Muscle of back (tissue), 3 donors: ENCODE measurements at regions not wholly inside any gene's neighbourhood (a gene's known extent, or its start where the extent isn't known, plus 50 kb on each side); places are given as distances from the start of the nearest gene placed in this dataset.
A peak's percentile ranks its signal among the peaks of the same experiment; 100 is the strongest.

Source experiments
- DNase-seq, 3 donors: peaks; one replicate each; pipeline versions ENCODE4 v3.0.0 to v3.0.0-alpha.2; 2013

DNA sequence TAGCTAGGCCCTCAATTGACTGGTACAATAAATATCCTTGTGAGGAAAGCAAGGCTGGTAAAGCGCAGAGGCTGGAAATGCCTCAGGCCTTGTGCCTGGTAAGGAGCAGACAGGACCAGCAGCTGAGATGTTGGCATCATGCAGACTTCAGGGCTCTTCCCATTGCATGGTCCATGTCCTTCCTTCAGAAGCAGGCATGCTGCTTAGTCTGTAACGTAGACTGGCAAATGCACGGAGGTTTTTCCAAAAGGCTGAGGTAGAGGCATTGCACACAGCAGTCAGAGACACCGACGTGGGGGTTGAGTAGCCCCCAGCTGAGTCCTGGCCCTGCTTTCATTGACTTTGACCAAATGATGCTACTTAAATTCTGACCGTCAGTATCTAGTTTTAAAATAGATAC is 87.1 kb downstream of the ADRB2 start:
- no peak for DNase-seq

DNA sequence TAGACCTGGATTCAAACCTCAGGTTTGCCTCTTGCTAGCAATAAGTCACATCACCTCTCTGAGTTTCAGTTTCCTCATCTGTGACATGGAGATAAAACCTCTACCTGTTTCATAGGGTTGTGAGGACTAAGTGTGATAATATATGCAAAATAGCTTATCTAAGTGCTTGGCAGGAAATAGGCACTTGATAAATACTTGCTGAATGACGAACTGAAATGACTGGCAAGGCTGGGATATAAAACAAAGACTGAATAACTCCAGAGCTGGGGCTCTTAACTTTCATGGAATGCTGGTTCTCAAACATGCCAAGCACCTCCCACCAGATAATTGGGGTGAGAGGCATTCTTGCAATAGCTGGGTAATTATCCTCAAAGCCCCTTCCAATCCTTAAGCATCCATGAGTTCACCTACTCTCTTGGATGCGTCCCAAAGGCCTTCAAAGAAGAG is 87.6 kb downstream of the ADRB2 start:
- peak in 1 of 3 donors; percentile 88 for DNase-seq

DNA sequence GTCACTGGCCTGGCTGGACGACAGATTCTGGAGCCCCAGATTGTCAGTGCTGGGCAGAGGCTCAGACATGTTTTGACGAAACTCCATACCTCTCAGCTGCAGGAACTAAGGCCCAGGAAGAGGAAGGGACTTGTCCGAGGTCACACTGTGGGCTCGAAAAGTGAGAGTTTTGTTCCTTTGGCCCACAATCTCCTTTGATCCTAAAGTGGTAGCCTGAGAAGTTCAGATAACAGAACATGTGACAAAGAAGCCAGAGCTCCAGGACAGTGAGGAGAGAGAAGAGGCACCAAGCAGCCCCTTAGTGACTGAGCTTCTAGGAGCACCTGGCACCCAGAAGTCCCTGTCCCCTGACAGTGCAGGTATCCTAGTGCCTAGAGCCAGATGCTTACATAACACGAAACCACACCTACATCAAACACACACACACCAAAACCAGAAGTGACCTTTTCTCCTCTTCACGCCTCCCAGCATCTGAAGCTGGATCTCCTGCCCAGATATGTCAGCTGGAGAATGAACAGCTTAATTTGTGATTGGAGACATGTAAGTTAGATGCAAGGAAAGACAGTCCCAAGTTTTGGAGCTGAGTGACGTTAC is 88.9 kb downstream of the ADRB2 start:
- no peak for DNase-seq

DNA sequence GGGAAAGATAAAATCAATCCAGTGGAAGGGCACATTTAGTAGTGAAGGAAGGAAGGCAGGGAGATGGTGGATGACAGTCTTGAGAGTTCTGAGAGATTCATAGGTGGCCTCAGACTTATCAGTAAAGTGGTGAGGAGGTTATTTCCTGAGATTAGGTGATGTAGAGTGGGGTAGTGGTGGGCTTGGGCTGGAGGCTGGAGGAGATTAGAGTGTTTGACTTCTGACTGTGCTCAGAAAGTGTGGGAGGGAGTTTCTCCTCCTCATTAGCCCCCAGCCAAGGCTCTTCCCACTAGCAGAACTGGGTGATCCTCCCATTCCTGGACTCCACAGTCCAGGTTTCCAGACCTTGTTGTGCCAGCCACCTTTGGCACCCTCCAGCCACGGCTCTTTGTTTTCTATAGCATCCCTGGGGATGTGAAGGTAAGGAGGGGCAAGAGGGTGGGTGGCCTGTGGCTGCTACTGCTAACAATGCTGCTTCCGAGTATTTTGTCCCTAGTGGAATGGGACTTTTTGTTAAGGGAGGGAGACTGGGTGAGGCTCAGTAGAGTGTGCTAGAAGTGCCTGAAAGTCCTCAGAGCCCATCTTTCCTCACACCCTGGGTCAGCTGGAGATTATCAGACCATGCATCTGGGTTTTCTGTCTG is 94.4 kb downstream of the ADRB2 start:
- DNase-seq = no peak

GRCh38 chr5:148921350-148921749 is 94.9 kb downstream of the ADRB2 start:
- DNase-seq = no peak

DNA sequence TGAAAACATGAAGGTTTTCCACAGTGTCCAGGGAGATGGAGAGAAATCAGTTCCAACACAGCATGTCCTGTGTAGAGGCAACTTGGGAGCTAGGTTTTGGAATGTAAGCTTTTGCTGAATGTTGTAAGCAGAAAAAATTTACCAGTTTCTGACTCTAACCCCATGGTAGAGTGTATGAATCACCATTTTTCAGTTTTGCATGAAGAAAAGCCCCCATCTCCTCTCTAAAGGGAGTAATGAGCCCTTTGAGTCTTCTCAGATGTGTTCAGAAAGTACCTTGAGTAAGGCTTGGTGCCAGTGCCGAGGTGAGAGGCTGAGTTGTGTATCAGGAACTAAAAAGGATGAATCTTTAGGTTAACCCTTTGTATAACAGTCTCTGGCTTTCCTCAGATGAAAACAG is 96.2 kb downstream of the ADRB2 start:
- no peak for DNase-seq

GRCh38 chr5:148923023-148923422 is 96.6 kb downstream of the ADRB2 start:
- DNase-seq = no peak

GRCh38 chr5:148924817-148925216 is 98.4 kb downstream of the ADRB2 start:
- no peak for DNase-seq

- DNase-seq = no peak
These were observed 99.8 kb downstream of the ADRB2 start for GRCh38 chr5:148926207-148926606.

- no peak for DNase-seq
These were observed 101.0 kb downstream of the ADRB2 start for GRCh38 chr5:148927307-148927946.

DNA sequence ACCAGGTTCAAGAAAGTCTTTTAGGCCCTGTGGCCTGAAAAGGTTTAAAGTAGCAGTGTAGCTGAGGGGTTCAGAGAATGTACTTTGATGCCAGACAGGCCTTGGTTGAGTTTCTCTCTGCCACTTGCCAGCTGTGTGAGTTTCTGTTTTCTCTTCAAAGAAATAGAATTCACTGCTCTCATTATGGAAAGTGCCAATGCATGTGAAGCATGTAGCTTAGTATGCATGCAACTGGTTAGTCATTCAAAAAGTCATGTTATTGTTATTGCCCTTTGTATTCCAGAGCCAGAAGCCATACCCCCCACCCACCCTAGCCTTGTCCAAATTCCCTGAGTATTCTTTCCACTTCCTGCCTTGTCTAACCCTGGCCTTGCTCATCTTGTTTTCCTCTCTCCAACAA is 101.7 kb downstream of the ADRB2 start:
- DNase-seq = no peak

DNA sequence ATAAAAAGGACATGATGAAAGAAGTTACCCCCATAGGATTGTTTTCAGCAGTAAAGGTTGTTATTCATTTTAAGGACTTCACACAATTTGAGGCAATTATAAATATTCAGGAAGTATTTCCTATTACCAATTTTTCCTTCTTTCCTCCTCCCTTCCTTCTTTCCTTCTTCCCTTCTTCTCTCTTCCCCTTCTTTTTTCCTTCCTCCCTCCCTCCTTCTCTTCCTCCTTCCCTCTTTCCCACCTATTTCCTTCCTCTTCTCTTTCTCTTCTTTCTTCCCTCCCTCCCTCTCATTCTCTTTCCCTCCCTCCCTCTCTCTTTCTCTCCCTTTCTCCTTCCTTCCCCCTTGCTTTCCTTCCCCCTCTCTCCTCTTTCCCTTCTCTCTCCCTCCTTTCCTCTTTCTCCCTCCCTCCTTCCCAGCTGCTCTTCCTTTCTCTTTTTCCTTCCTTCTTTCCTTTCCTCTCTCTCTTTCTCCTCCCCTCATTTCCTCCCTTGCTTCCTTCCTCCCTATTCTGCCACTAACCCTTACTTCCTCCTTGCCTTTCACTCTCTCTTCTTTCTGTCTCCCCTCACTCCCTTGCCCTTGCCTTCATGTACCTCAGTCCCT is 105.1 kb downstream of the ADRB2 start:
- no peak for DNase-seq

- DNase-seq = no peak
These were observed 106.0 kb downstream of the ADRB2 start for GRCh38 chr5:148932355-148932935.

DNA sequence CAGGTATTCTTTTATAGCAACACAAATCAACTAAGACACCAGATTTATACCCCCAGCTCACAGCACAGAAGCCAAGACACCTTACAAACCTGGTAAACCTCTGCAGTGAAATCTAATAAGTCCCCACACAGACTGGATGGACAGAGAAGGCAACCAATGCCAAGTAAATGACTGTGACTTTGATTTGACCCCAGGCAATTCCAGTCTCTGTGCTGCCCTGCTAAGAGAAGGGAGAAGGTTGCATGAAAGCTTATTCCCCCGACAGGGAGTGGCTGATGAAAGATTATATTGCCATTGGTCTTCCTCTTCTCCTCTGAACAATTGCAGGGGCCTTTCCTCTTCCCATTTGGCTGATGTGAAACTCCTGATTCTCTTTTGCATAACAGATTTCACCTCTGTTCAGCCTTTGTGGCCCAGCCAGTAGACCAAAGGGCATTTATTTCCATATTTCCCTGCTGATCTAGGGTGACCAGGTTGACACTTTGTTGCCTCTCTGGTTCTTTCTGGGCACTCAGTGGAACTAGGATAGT is 107.6 kb downstream of the ADRB2 start:
- DNase-seq = no peak

DNA sequence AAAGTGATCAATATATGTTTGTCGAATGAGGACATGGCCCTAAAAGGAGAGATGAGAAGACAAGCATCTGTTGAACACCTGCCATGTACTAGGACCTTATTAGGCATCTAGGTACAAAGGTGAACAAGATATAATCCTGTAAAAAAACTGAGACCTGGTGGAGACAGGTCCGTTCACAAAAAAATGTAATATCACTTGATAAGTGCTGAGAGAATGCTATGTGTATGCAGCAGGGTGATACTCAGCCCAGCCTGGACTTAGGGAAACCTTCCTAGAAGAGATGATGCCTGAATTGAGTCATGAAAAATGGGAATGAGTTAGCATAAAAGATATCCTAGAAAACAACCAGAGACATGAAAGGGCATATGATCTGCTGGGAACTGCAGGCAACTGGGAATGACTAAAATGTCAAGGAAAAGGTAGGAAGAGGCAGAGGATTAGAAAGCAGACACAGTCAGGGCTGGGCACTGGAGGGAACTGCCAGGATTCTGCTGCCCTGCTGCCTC is 108.5 kb downstream of the ADRB2 start:
- DNase-seq = no peak

DNA sequence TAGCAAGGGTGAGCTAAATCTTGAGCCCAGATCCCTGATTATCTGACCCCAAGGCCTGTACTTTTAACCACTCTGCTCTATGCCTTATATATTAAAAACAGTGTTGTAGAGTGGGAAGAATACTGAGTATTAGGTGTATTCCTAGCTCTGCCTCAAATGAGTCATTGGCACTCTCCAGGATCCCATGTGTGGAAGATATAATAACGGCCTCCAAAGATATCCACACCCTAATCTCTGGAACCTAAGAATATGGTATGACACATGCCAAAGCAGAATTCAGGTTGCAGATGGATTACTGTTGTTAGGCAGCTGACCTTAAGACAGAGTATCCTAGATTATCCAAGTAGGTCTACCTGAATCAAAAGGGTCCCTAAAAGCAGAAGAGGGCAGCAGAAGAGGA is 110.8 kb downstream of the ADRB2 start:
- no peak for DNase-seq

DNA sequence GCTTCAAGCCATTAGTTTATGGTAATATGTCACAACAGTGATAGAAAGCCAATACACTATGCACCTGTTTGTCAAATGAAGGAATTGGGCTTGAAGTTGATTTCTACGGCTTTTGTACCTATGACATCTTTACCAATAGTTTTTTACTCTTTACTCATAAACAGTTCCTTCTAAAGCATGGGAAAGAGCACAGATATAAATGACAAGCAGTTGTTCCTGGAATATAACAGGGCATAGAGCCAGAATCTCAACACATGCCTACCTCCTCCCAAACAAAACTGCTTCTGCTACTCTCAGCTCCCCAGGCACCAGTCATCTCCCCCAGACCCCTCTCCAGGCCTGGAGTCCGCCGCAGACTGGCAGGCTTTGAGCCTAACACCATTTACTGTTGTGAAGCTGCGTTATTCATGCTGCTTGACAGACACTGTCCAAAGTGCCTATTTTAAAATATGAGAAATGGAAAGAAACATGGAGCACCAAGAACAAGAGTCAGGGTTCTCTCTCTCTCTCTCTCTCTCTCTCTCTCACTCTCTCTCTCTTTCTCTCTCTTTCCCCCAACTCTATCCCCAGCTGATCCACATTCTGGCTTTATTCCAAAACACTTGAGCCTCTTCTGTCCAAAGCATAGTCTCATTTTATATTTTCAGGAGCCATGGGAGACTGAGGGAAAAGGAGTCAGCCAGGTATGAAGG is 111.6 kb downstream of the ADRB2 start:
- DNase-seq = no peak

GRCh38 chr5:148938522-148938882 is 112.1 kb downstream of the ADRB2 start:
- DNase-seq = no peak

DNA sequence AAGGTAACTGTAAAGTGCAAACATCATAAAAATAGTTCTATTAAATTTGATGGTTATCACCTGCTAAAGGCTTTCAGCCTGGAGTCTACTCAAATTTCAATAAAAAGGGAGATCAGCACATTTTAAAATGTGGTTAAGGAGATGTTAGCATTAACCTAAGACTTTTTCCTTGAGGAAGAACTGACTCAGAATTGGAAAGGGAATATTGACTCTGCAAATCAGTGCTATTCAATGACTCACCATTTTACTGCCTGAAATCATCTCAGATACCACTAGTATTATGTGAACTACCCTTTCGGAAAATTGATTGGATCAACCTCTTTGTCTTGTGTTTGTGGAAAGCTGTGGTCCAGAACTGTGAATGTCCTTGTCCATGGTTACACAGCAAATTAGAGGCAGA is 113.3 kb downstream of the ADRB2 start:
- DNase-seq = peak in 1 of 3 donors; percentile 26

- no peak for DNase-seq
These were observed 115.4 kb downstream of the ADRB2 start for GRCh38 chr5:148941810-148942209.

DNA sequence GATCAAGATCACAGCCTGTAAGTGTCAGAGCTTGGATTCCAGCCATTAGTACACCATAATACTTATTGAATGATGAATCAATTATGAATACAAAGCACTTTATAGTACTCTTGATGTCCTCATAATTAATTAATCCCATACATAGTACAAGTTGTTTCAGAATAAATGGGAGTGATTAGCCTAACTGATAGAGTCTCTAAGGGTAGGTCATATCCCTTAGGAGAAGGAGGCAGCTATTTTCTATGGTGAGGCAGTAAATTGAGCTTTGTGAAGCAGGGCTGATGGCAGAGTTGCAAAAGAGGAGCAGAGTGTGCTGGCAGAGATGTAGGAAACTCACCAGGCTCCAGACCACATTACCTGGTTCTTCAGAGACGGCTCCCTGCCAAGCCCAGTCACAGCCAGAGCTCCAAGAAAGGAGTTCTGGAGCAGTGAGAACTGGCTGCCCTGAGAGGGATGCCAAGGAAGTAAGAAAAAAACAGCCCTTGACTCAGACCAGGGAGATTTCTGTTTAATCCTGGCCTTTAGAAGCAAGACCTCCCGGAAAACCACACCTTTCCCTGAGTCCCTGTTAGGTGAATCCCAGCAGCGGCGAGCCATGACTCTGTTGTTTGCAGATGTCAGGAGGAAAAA is 112.9 kb downstream of the SH3TC2 start:
- no peak for DNase-seq
